Glutamatergic neuron (in vitro differentiated cells): ENCODE measurements at regions not wholly inside any gene's neighbourhood (a gene's known extent, or its start where the extent isn't known, plus 50 kb on each side); places are given as distances from the start of the nearest gene placed in this dataset.

Source experiments
- DNase-seq: peaks from one replicate; pipeline ENCODE4 v3.0.0; 2022
- H3K27ac Mint-ChIP-seq: one replicate; pipeline ENCODE4 v1.8.0; 2020; ENCODE audit warnings: mild to moderate bottlenecking, mixed read lengths, inconsistent platforms; ENCODE audit not compliant: unreplicated experiment
- H3K27me3 Mint-ChIP-seq: one replicate; pipeline ENCODE4 v1.8.0; 2020; ENCODE audit warnings: mild to moderate bottlenecking, moderate library complexity, mixed read lengths, inconsistent platforms; ENCODE audit not compliant: unreplicated experiment
- H3K36me3 Mint-ChIP-seq: one replicate; pipeline ENCODE4 v1.8.0; 2020; ENCODE audit warnings: mild to moderate bottlenecking, mixed read lengths, inconsistent platforms; ENCODE audit not compliant: unreplicated experiment
- H3K4me1 Mint-ChIP-seq: one replicate; pipeline ENCODE4 v1.8.0; 2020; ENCODE audit warnings: mild to moderate bottlenecking, low read depth, mixed read lengths, inconsistent platforms; ENCODE audit not compliant: unreplicated experiment
- H3K4me3 Mint-ChIP-seq: one replicate; pipeline ENCODE4 v1.8.0; 2020; ENCODE audit warnings: mild to moderate bottlenecking, mixed read lengths, inconsistent platforms; ENCODE audit not compliant: unreplicated experiment
- H3K9me3 Mint-ChIP-seq: one replicate; pipeline ENCODE4 v1.8.0; 2020; ENCODE audit warnings: mild to moderate bottlenecking, moderate library complexity, mixed read lengths, inconsistent platforms; ENCODE audit not compliant: unreplicated experiment
- TF ChIP-seq, protein P1 (sequence below): fragments of 200-600 bp; sonication (generic); IDR thresholded peaks from one replicate; pipeline ENCODE4 v1.5.0; 2021; ENCODE audit not compliant: partially characterized antibody, unreplicated experiment

DNA sequence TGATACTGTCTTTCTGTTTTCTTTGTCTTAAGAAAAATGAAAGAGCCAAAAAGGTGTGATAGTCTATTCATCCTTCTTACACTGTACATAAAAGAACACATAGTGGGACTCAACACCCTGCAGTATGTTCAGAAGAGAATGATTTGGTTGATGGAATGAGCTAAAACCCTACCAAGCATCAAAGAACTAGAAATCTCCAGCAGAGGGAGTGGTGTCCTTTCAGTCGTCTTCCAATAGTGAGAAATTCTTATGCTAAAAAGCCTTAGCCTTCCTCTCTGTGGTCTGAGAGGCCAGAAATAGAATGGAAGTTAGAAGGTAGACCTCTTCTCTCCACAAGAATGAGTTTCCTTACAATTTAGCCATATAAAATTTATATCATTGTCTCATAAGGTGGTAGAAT, 393.4 kb upstream of the SEL1L start:
- H3K27me3 Mint-ChIP-seq = no peaks in the 10 kb centered on the region
- H3K9me3 Mint-ChIP-seq = no peaks in the 10 kb centered on the region
- H3K4me3 Mint-ChIP-seq = no peak overlapping the region

DNA sequence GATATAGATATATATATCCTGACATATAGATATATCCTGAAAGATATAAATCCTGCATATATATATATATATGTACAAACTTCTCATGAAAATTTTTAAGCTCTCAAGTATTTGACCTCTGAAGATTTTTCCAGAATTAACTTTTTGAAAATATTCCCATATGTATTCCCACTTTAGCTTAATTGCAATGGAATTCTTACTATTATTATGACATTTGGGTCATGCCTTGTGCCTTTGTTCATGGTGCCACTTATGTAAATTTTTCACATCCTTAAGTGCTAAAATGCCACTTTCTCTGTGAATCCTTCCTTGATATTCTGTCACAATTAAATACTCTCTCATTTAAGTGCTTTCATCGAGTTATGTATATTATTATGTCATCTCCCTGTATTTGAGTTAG, 398.2 kb upstream of the SEL1L start:
- H3K27me3 Mint-ChIP-seq = peaks cover 1% of the 10 kb centered on the region
- no peak overlapping the region for H3K27ac Mint-ChIP-seq
- peaks cover 5% of the 10 kb centered on the region for H3K36me3 Mint-ChIP-seq
- H3K4me3 Mint-ChIP-seq = no peak overlapping the region
- peaks cover 6% of the 10 kb centered on the region for H3K4me1 Mint-ChIP-seq
- no peak for DNase-seq
- no peaks in the 10 kb centered on the region for H3K9me3 Mint-ChIP-seq
- TF ChIP-seq, protein P1, sequence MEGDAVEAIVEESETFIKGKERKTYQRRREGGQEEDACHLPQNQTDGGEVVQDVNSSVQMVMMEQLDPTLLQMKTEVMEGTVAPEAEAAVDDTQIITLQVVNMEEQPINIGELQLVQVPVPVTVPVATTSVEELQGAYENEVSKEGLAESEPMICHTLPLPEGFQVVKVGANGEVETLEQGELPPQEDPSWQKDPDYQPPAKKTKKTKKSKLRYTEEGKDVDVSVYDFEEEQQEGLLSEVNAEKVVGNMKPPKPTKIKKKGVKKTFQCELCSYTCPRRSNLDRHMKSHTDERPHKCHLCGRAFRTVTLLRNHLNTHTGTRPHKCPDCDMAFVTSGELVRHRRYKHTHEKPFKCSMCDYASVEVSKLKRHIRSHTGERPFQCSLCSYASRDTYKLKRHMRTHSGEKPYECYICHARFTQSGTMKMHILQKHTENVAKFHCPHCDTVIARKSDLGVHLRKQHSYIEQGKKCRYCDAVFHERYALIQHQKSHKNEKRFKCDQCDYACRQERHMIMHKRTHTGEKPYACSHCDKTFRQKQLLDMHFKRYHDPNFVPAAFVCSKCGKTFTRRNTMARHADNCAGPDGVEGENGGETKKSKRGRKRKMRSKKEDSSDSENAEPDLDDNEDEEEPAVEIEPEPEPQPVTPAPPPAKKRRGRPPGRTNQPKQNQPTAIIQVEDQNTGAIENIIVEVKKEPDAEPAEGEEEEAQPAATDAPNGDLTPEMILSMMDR = no peak

More for the DNA sequence above, 393.4 kb upstream of the SEL1L start:
- Mint-ChIP-seq H3K27ac (no peak overlapping the region), H3K36me3 (peaks cover 5% of the 10 kb centered on the region), H3K4me1 (peaks cover 10% of the 10 kb centered on the region)
- no peak for DNase-seq
- TF ChIP-seq, protein P1 = peak; percentile 16

DNA sequence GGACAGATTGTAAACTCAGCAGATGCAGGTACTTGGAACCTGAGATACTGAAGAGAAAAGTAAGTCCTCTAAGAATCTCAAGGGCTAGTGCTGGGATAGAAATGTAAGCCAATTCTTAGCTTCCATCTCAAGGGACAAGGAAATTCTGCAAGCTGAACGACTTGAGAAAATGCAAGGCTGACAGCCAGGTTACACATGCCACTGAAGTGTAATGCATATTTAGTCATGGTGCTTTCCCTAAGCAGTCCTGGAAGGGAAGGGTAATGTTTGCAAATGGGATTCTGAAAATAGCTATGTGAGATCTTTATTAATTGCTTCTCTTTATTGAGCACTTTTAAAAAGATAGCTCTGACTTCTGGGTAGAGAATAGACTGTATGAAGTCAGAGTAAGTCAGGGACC, 402.7 kb upstream of the SEL1L start:
- Mint-ChIP-seq H3K27ac (no peak overlapping the region), H3K9me3 (peaks cover 4% of the 10 kb centered on the region), H3K4me1 (peaks cover 15% of the 10 kb centered on the region), H3K27me3 (peaks cover 4% of the 10 kb centered on the region), H3K4me3 (no peak overlapping the region), H3K36me3 (peaks cover 6% of the 10 kb centered on the region)
- no peak for DNase-seq
- TF ChIP-seq, protein P1 = no peak

DNA sequence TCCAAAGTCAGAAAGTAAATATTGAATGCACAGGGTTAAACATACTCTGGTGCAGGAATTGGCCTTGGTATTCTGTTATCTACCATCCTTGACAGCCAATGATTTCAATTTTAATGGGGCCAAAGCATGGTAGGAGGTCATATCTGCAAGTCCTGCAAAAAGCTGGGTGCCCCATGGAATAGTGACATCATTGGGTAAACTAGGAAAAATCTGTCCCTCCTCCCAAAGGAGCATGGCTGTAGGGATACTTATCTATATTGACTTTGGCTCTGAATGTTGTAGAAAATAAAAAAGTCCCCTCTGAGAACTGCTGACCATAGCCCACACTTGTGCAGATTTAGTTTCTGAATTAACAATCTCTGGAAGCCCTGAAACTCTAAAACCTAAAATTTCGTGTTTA, 403.2 kb upstream of the SEL1L start:
- Mint-ChIP-seq H3K27ac (no peak overlapping the region), H3K4me1 (peaks cover 15% of the 10 kb centered on the region), H3K36me3 (peaks cover 6% of the 10 kb centered on the region), H3K9me3 (peaks cover 4% of the 10 kb centered on the region), H3K4me3 (no peak overlapping the region), H3K27me3 (peaks cover 4% of the 10 kb centered on the region)
- no peak for DNase-seq
- TF ChIP-seq, protein P1 = no peak

DNA sequence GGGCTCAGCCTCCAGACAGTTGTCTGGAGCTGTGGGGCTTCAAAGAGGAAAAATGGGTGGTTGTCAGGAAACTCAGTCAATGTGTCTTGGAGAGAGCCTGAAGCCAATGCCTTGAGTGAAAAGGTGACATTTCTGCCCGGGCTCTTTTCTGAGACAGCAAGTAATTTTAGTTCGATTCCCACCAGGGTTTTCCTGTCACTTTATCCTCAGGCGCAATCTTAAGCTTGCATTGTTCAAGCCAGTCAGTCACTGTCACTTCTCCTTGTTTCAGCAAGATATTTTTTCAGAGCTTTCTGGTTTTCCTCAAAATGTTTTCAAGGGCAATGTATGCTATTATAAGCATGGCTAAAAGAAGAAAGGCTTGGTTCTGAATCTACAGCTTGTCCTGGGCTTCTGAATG, 404.7 kb upstream of the SEL1L start:
- H3K4me1 Mint-ChIP-seq = peaks cover 11% of the 10 kb centered on the region
- TF ChIP-seq, protein P1 = no peak
- H3K27me3 Mint-ChIP-seq = peaks cover 4% of the 10 kb centered on the region
- H3K4me3 Mint-ChIP-seq = no peak overlapping the region
- H3K27ac Mint-ChIP-seq = no peak overlapping the region
- DNase-seq = no peak
- H3K36me3 Mint-ChIP-seq = peaks cover 6% of the 10 kb centered on the region
- H3K9me3 Mint-ChIP-seq = peaks cover 4% of the 10 kb centered on the region
